Smooth muscle cell (in vitro differentiated cells): ENCODE measurements at regions not wholly inside any gene's neighbourhood (a gene's known extent, or its start where the extent isn't known, plus 50 kb on each side); places are given as distances from the start of the nearest gene placed in this dataset.

Experiments
- DNase-seq: peaks from one replicate; lab custom pipeline; 2025; ENCODE audit not compliant: unreplicated experiment; lab: John Stamatoyannopoulos, UW
- H2AFZ ChIP-seq: fragments of 200-600 bp; sonication (generic); 2 replicates; pipeline ENCODE4 v1.6.0; 2016; ENCODE audit warnings: antibody characterized with exemption, low read depth, mild to moderate bottlenecking
- H3F3A ChIP-seq: fragments of 200-600 bp; sonication (generic); 2 replicates; pipeline ENCODE4 v1.6.0; 2017; ENCODE audit warnings: antibody characterized with exemption, low read depth
- H3K27ac ChIP-seq: fragments of 200-600 bp; sonication (generic); 2 replicates; pipeline ENCODE4 v1.5.1; 2016; ENCODE audit warnings: low read depth, mild to moderate bottlenecking
- H3K27me3 ChIP-seq: fragments of 200-600 bp; sonication (generic); 2 replicates; pipeline ENCODE4 v1.6.1; 2016; ENCODE audit warnings: low read depth, mild to moderate bottlenecking
- H3K36me3 ChIP-seq: fragments of 200-600 bp; sonication (generic); 2 replicates; pipeline ENCODE4 v1.5.1; 2016; ENCODE audit warnings: low read depth
- H3K4me1 ChIP-seq: fragments of 200-600 bp; sonication (generic); 2 replicates; pipeline ENCODE4 v1.5.1; 2016; ENCODE audit warnings: low read depth
- H3K4me2 ChIP-seq: fragments of 200-600 bp; sonication (generic); 2 replicates; pipeline ENCODE4 v1.6.0; 2016; ENCODE audit warnings: mild to moderate bottlenecking
- H3K4me3 ChIP-seq: fragments of 200-600 bp; sonication (generic); 2 replicates; pipeline ENCODE4 v1.5.1; 2016; ENCODE audit warnings: mild to moderate bottlenecking
- H3K79me2 ChIP-seq: fragments of 200-600 bp; sonication (generic); 2 replicates; pipeline ENCODE4 v1.6.0; 2016; ENCODE audit warnings: low read depth, mild to moderate bottlenecking
- H3K9ac ChIP-seq: fragments of 200-600 bp; sonication (generic); 2 replicates; pipeline ENCODE4 v1.6.0; 2016; ENCODE audit warnings: low read depth
- H3K9me3 ChIP-seq: fragments of 200-600 bp; sonication (generic); replicated peaks from 2 replicates; pipeline ENCODE4 v1.5.1; 2016; ENCODE audit warnings: low read depth
- H4K20me1 ChIP-seq: fragments of 200-600 bp; sonication (generic); 2 replicates; pipeline ENCODE4 v1.6.0; 2016; ENCODE audit warnings: low read depth
- CTCF ChIP-seq: fragments of 200-600 bp; sonication (generic); IDR thresholded peaks from 2 replicates; pipeline ENCODE4 v1.5.1; 2017; ENCODE audit warnings: borderline replicate concordance, mild to moderate bottlenecking, antibody characterized with exemption; ENCODE audit not compliant: insufficient read depth, poor library complexity, severe bottlenecking
- WGBS: methylation state at CpG from one replicate; pipeline ENCODE4 v1.1.7; 2016; ENCODE audit warnings: low lambda C conversion rate; 5-methylcytosine and 5-hydroxymethylcytosine counted together

GRCh38 chr11:25702417-25702816, 629.5 kb upstream of the ANO3 start:
- H3K9me3 ChIP-seq = no peaks in the 10 kb centered on the region
- DNase-seq = no peak
- no peaks in the 10 kb centered on the region for H3K4me1 ChIP-seq
- no peaks in the 10 kb centered on the region for H3K36me3 ChIP-seq
- H3K27me3 ChIP-seq = no peaks in the 10 kb centered on the region
- H2AFZ ChIP-seq = no peak overlapping the region
- no peaks in the 10 kb centered on the region for H3F3A ChIP-seq
- no peaks in the 10 kb centered on the region for H4K20me1 ChIP-seq
- H3K27ac ChIP-seq = no peak overlapping the region
- WGBS = 95% methylated on average over 1 of the region's 1 CpG
- no peak overlapping the region for H3K4me3 ChIP-seq
- no peaks in the 10 kb centered on the region for H3K79me2 ChIP-seq
- TF ChIP-seq CTCF = no peak
- no peak overlapping the region for H3K9ac ChIP-seq
- H3K4me2 ChIP-seq = no peak overlapping the region

- H3K4me1 ChIP-seq = no peaks in the 10 kb centered on the region
- H3K4me2 ChIP-seq = no peak overlapping the region
- H3K27ac ChIP-seq = no peak overlapping the region
- no peaks in the 10 kb centered on the region for H3K36me3 ChIP-seq
- no peak overlapping the region for H3K9ac ChIP-seq
- no peak overlapping the region for H2AFZ ChIP-seq
- no peaks in the 10 kb centered on the region for H4K20me1 ChIP-seq
- H3K4me3 ChIP-seq = no peak overlapping the region
- no peaks in the 10 kb centered on the region for H3K27me3 ChIP-seq
- H3K9me3 ChIP-seq = no peaks in the 10 kb centered on the region
- TF ChIP-seq CTCF = no peak
- no peaks in the 10 kb centered on the region for H3K79me2 ChIP-seq
- H3F3A ChIP-seq = no peaks in the 10 kb centered on the region
- no peak for DNase-seq
Measured at GRCh38 chr11:25710975-25711374, 621.0 kb upstream of the ANO3 start.

- H3K79me2 ChIP-seq = no peaks in the 10 kb centered on the region
- TF ChIP-seq CTCF = no peak
- no peaks in the 10 kb centered on the region for H3K36me3 ChIP-seq
- no peaks in the 10 kb centered on the region for H3K27me3 ChIP-seq
- H3K4me2 ChIP-seq = no peak overlapping the region
- no peak for DNase-seq
- H3K27ac ChIP-seq = no peak overlapping the region
- no peaks in the 10 kb centered on the region for H3K9me3 ChIP-seq
- H3K9ac ChIP-seq = no peak overlapping the region
- no peaks in the 10 kb centered on the region for H3F3A ChIP-seq
- no peaks in the 10 kb centered on the region for H4K20me1 ChIP-seq
- H3K4me3 ChIP-seq = no peak overlapping the region
- H3K4me1 ChIP-seq = no peaks in the 10 kb centered on the region
- H2AFZ ChIP-seq = no peak overlapping the region
- WGBS = 82% methylated on average over 2 of the region's 2 CpGs
Measured at GRCh38 chr11:25727944-25728343, 604.0 kb upstream of the ANO3 start.

- Histone ChIP-seq H2AFZ (no peak overlapping the region), H3K36me3 (no peaks in the 10 kb centered on the region), H3K79me2 (no peaks in the 10 kb centered on the region), H4K20me1 (no peaks in the 10 kb centered on the region), H3F3A (no peaks in the 10 kb centered on the region), H3K4me1 (no peaks in the 10 kb centered on the region), H3K9me3 (no peaks in the 10 kb centered on the region), H3K4me2 (no peak overlapping the region), H3K9ac (no peak overlapping the region), H3K4me3 (no peak overlapping the region), H3K27me3 (no peaks in the 10 kb centered on the region), H3K27ac (no peak overlapping the region)
- 98% methylated on average over 2 of the region's 2 CpGs for WGBS
- no peak for DNase-seq
- TF ChIP-seq CTCF = no peak
Measured at GRCh38 chr11:25730230-25730629, 601.7 kb upstream of the ANO3 start.
